Caco-2 (cell line): ENCODE measurements at regions not wholly inside any gene's neighbourhood (a gene's known extent, or its start where the extent isn't known, plus 50 kb on each side); places are given as distances from the start of the nearest gene placed in this dataset.

Source experiments
- BruUV-seq: library from RNA; stranded (reverse); fragments of 400-500 nt; replicated peaks from 2 replicates; lab custom pipeline; 2021; lab: Mats Ljungman, UMichigan
- CTCF ChIA-PET: fragments of 300-600 bp; sonication (Branson Sonifier 250); formaldehyde crosslinking; loops from one replicate; lab custom pipeline; 2022; ENCODE audit warnings: antibody characterized with exemption; lab: Charles Lee
- POLR2A ChIA-PET: fragments of 300-600 bp; sonication (Branson Sonifier 250); formaldehyde crosslinking; loops from one replicate; lab custom pipeline; 2022; ENCODE audit warnings: antibody characterized with exemption; lab: Charles Lee
- DNase-seq, 2 experiments: peaks; one replicate each; pipeline versions ENCODE4 v3.0.0 to v3.0.0-alpha.2; 2020 to 2022
- H3K27me3 ChIP-seq: replicated peaks from 2 replicates; pipeline ENCODE4 v1.6.0; 2011; ENCODE audit warnings: low read length; ENCODE audit not compliant: control insufficient read depth, insufficient read depth
- H3K36me3 ChIP-seq: 2 replicates; pipeline ENCODE4 v1.5.1; 2011; ENCODE audit warnings: low read length; ENCODE audit not compliant: control insufficient read depth, insufficient read depth
- H3K4me1 ChIP-seq: fragments of 250-450 bp; sonication (Bioruptor Pico); 2 replicates; pipeline ENCODE4 v1.5.1; 2020; ENCODE audit warnings: mild to moderate bottlenecking
- H3K4me3 ChIP-seq: 2 replicates; pipeline ENCODE4 v1.5.1; 2011; ENCODE audit warnings: low read depth, mild to moderate bottlenecking, control low read depth, low read length
- H3K9me3 ChIP-seq: fragments of 250-450 bp; sonication (Bioruptor Pico); 2 replicates; pipeline ENCODE4 v1.5.1; 2020; ENCODE audit warnings: mild to moderate bottlenecking, moderate library complexity
- H3K27ac Mint-ChIP-seq: one replicate; pipeline ENCODE4 v1.8.0; 2022; ENCODE audit warnings: mixed read lengths; ENCODE audit not compliant: unreplicated experiment
- H3K27me3 Mint-ChIP-seq: one replicate; pipeline ENCODE4 v1.8.0; 2022; ENCODE audit warnings: mixed read lengths; ENCODE audit not compliant: insufficient read depth, unreplicated experiment
- H3K36me3 Mint-ChIP-seq: one replicate; pipeline ENCODE4 v1.8.0; 2022; ENCODE audit warnings: mild to moderate bottlenecking, mixed read lengths; ENCODE audit not compliant: insufficient read depth, unreplicated experiment
- H3K4me1 Mint-ChIP-seq: one replicate; pipeline ENCODE4 v1.8.0; 2022; ENCODE audit warnings: low read depth, mixed read lengths; ENCODE audit not compliant: unreplicated experiment
- H3K4me3 Mint-ChIP-seq: one replicate; pipeline ENCODE4 v1.8.0; 2022; ENCODE audit warnings: mild to moderate bottlenecking, moderate library complexity, mixed read lengths; ENCODE audit not compliant: unreplicated experiment
- H3K9me3 Mint-ChIP-seq: one replicate; pipeline ENCODE4 v1.8.0; 2022; ENCODE audit warnings: mixed read lengths; ENCODE audit not compliant: unreplicated experiment
- intact Hi-C: fragments of 100-400 bp; cut with micrococcal nuclease; formaldehyde crosslinking; loops from one replicate; pipeline ENCODE4 v1.10.0; 2022; ENCODE audit not compliant: unreplicated experiment
- TF ChIP-seq, protein P1 (sequence below), 2 experiments: fragments of 200-600 bp in 1 of 2; IDR thresholded peaks; 1 replicate in 1 of 2; 2 replicates in 1 of 2; pipeline versions ENCODE4 v1.5.1 to v1.8.0; 2011 to 2022; ENCODE audit warnings: antibody characterized with exemption in 1 of 2, control low read depth in 1 of 2, inconsistent platforms in 1 of 2, low read depth in 1 of 2, low read length in 1 of 2, mild to moderate bottlenecking in 1 of 2, moderate library complexity in 1 of 2; ENCODE audit not compliant: insufficient read depth in 1 of 2, severe bottlenecking in 1 of 2, unreplicated experiment in 1 of 2

DNA sequence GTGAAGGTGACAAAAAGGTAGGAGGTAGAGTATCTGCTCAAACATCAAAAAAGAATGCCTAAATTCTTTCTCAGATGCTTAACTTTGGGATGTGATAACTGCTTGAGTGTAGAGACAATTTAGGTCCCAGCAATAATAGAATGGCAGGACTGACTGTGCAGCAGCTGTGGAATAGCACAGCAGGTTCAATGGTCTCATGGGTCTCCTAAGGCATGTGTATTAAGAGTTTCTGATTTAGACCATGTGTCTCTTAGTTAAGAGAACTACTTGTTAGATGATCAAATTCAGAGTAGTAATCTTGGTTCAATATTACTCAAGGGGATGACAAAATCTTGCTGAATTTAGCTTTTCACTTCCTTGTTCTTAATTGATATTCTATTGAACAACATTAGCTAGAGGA, 72.0 kb downstream of the ALX1 start:
- Mint-ChIP-seq H3K36me3 (no peaks in the 10 kb centered on the region), H3K27ac (no peak overlapping the region), H3K4me1 (no peaks in the 10 kb centered on the region), H3K4me3 (no peak overlapping the region), H3K9me3 (no peaks in the 10 kb centered on the region), H3K27me3 (no peaks in the 10 kb centered on the region)
- Histone ChIP-seq H3K36me3 (no peaks in the 10 kb centered on the region), H3K4me1 (0 out of 2 replicates have a peak, but pooled peaks cover 5% of the 10 kb centered on the region), H3K9me3 (no peaks in the 10 kb centered on the region), H3K4me3 (no peak overlapping the region), H3K27me3 (no peaks in the 10 kb centered on the region)
- TF ChIP-seq, protein P1, sequence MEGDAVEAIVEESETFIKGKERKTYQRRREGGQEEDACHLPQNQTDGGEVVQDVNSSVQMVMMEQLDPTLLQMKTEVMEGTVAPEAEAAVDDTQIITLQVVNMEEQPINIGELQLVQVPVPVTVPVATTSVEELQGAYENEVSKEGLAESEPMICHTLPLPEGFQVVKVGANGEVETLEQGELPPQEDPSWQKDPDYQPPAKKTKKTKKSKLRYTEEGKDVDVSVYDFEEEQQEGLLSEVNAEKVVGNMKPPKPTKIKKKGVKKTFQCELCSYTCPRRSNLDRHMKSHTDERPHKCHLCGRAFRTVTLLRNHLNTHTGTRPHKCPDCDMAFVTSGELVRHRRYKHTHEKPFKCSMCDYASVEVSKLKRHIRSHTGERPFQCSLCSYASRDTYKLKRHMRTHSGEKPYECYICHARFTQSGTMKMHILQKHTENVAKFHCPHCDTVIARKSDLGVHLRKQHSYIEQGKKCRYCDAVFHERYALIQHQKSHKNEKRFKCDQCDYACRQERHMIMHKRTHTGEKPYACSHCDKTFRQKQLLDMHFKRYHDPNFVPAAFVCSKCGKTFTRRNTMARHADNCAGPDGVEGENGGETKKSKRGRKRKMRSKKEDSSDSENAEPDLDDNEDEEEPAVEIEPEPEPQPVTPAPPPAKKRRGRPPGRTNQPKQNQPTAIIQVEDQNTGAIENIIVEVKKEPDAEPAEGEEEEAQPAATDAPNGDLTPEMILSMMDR (IDR thresholded peaks at IDR 0.05; ENCODE audit: insufficient read depth in 1 of 2, low read depth in 1 of 2, low read length in 1 of 2, severe bottlenecking in 1 of 2, unreplicated experiment in 1 of 2) = no peak
- no peak for DNase-seq
- POLR2A ChIA-PET = no interaction called here
- CTCF ChIA-PET = no interaction called here
- intact Hi-C loops = no loop called here
- BruUV-seq = no TSS peak

- Mint-ChIP-seq H3K36me3 (no peaks in the 10 kb centered on the region), H3K4me3 (no peak overlapping the region), H3K9me3 (no peaks in the 10 kb centered on the region), H3K4me1 (peaks cover 8% of the 10 kb centered on the region), H3K27me3 (no peaks in the 10 kb centered on the region), H3K27ac (no peak overlapping the region)
- Histone ChIP-seq H3K4me1 (peaks cover 8% of the 10 kb centered on the region; the same call in 1 of the 2 replicates), H3K27me3 (no peaks in the 10 kb centered on the region), H3K4me3 (no peak overlapping the region), H3K36me3 (no peaks in the 10 kb centered on the region), H3K9me3 (no peaks in the 10 kb centered on the region)
- no peak for DNase-seq
- CTCF ChIA-PET = interaction anchor here (0.9 kb wide), 1 partner anchor 21 kb away, joined by 3 read pairs; no protein-coding TSS in a partner anchor
- POLR2A ChIA-PET = no interaction called here
- TF ChIP-seq, protein P1 (IDR thresholded peaks at IDR 0.05; ENCODE audit: insufficient read depth in 1 of 2, low read depth in 1 of 2, low read length in 1 of 2, severe bottlenecking in 1 of 2, unreplicated experiment in 1 of 2) = no peak
- no TSS peak for BruUV-seq
- intact Hi-C loops = no loop called here
Observed at GRCh38 chr12:85356596-85357385, 76.8 kb downstream of the ALX1 start.

- CTCF ChIA-PET = interaction anchor here (0.9 kb wide), 1 partner anchor 22 kb away, joined by 3 read pairs; no protein-coding TSS in a partner anchor
- POLR2A ChIA-PET = no interaction called here
- H3K9me3 Mint-ChIP-seq = no peaks in the 10 kb centered on the region
- peaks cover 8% of the 10 kb centered on the region for H3K4me1 Mint-ChIP-seq
- H3K36me3 Mint-ChIP-seq = no peaks in the 10 kb centered on the region
- H3K27me3 Mint-ChIP-seq = no peaks in the 10 kb centered on the region
- H3K27me3 ChIP-seq = no peaks in the 10 kb centered on the region
- H3K4me1 ChIP-seq = peaks cover 8% of the 10 kb centered on the region; the same call in 1 of the 2 replicates
- H3K27ac Mint-ChIP-seq = no peak overlapping the region
- H3K36me3 ChIP-seq = no peaks in the 10 kb centered on the region
- intact Hi-C loops = no loop called here
- BruUV-seq = no TSS peak
- H3K9me3 ChIP-seq = no peaks in the 10 kb centered on the region
- TF ChIP-seq, protein P1 (IDR thresholded peaks at IDR 0.05; ENCODE audit: insufficient read depth in 1 of 2, low read depth in 1 of 2, low read length in 1 of 2, severe bottlenecking in 1 of 2, unreplicated experiment in 1 of 2) = no peak
- no peak overlapping the region for H3K4me3 ChIP-seq
- no peak overlapping the region for H3K4me3 Mint-ChIP-seq
- DNase-seq = peak in 1 of 2 experiments; percentile 3
Observed at GRCh38 chr12:85357609-85358008, 77.6 kb downstream of the ALX1 start.
